22Rv1 (cell line): ENCODE measurements at regions not wholly inside any gene's neighbourhood (a gene's known extent, or its start where the extent isn't known, plus 50 kb on each side); places are given as distances from the start of the nearest gene placed in this dataset.

Experiments
- ZFX ChIP-seq: fragments of 450-650 bp; IDR thresholded peaks from 2 replicates; pipeline ENCODE4 v1.6.1; 2017; ENCODE audit warnings: antibody characterized with exemption, borderline replicate concordance
- TF ChIP-seq, protein P1 (sequence below): fragments of 450-650 bp; IDR thresholded peaks from 2 replicates; pipeline ENCODE4 v1.5.1; 2017; ENCODE audit warnings: mild to moderate bottlenecking

DNA sequence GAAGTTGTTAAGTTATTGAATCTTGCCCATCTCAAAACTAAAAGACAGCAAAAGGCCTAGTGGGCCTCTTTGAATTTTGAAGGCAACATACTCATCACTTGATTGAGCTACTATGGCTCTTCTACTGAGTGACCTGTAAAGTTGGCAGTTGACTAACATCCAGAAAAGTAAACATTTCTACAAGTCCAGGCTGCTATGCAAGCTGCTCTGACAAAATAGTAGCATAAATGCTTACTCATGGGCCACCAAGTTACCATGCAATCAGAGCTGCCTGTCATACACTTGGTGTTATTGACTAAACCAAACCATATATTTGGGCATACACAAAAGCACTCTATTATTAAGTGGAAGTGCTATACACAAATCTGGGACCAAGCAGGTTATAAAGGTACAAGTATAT, 148.8 kb downstream of the DDX3Y start:
- TF ChIP-seq, protein P1, sequence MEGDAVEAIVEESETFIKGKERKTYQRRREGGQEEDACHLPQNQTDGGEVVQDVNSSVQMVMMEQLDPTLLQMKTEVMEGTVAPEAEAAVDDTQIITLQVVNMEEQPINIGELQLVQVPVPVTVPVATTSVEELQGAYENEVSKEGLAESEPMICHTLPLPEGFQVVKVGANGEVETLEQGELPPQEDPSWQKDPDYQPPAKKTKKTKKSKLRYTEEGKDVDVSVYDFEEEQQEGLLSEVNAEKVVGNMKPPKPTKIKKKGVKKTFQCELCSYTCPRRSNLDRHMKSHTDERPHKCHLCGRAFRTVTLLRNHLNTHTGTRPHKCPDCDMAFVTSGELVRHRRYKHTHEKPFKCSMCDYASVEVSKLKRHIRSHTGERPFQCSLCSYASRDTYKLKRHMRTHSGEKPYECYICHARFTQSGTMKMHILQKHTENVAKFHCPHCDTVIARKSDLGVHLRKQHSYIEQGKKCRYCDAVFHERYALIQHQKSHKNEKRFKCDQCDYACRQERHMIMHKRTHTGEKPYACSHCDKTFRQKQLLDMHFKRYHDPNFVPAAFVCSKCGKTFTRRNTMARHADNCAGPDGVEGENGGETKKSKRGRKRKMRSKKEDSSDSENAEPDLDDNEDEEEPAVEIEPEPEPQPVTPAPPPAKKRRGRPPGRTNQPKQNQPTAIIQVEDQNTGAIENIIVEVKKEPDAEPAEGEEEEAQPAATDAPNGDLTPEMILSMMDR, result no peak
- TF ChIP-seq ZFX, result no peak
